ENCODE measurements at regions not wholly inside any gene's neighbourhood (a gene's known extent, or its start where the extent isn't known, plus 50 kb on each side); places are given as distances from the start of the nearest gene placed in this dataset.

DNA sequence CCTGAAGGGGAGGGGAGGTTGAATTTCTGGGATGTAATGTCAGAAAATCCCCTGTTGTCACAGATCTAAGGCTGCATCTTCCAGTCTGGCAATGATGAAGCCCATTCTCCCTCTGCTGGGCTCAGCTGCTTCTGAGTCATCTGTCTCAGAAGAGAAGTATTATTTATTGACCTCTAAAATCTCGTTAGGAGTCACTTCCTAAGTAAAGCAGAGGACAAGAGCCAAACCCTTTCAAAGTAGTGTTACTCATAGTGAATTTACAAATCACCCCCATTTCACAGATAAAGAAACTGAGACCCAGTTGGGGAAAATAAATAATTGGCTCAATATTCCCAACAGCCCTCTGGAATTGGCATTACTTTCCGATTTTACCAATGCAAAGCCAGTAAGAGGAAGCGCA is 167.3 kb upstream of the SKOR2 start:
- DNase-seq (ENCODE audit: low spot score), result no peak
- no peak for ATAC-seq

DNA sequence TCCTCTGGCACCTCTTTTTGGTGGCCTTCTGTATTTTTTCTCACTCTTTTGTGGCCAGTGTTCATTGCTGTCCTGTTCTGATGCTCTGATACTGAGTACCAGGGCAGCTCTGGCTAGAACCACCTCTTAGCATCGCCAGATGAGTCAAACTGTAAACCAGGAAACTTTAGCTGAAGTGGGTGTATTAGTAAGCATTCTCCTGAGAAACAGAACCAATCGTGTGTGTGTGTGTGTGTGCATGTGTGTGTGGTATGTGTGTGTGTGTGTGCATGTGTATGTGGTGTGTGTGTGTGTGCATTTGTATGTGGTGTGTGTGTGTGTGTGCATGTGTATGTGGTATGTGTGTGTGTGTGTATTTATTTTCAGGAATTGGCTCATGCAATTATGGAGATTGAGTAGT is 166.3 kb upstream of the SKOR2 start:
- no peak for DNase-seq (ENCODE audit: low spot score)
- no peak for ATAC-seq

DNA sequence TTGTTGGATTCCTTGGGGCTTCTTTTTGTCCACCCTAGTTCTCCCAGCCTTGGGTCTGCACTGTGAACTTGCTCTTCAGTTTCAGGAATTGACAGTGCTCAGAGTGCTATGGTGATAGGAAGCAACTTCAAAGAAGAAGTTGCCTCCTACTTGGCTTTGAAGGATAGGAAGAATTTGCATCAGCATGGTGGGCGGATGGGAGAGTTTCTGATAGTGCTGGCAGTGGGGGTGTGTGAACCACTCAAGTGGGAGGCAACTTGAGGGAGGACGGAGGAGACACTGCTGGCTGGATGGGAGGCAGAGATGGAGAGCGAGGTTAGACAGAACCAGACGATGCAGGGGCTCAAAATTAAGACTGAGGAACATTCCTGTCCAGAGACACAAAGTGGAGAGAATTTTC is 164.4 kb upstream of the SKOR2 start:
- DNase-seq (ENCODE audit: low spot score) (no peak), ATAC-seq (no peak)

DNA sequence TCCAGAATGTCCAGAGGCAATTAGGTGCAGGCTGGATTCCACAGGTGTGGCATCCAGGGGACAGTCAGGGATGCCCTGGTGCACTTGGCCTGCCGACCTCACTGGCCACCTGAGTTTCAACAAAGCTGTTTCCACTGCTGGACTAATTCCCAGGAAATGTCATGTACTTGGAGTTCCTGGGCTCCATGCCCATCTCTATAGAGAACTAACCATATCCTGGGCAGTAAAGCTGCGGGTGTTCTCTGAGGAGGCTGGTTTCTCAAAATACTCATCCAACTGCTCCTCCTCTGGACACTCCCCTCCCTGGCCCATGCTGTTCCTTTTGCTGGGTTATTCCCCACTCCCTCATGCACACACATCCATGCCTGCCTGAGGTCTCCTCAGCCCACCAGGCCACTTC is 161.9 kb upstream of the SKOR2 start:
- DNase-seq (ENCODE audit: low spot score) (no peak), ATAC-seq (peak; percentile 53)

DNA sequence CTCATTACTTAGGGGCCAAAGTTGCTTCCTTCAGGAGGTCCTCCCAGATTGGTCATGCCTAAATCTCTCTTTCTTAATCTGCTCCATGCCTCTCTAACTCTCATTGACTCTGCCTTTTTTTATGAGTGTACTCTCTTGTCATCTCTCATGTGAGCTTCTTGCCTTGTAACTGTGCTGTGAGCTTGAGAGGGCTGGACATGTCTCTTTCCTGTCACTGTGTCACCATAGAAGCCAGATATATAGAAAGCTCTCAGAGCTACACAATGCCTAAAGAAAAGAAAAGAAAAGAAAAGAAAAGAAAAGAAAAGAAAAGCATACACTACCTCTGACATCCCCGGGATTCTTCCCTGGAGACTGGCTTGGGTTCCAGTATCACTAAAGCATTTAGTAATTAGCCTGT is 161.5 kb upstream of the SKOR2 start:
- DNase-seq (ENCODE audit: low spot score) (no peak), ATAC-seq (no peak)

DNA sequence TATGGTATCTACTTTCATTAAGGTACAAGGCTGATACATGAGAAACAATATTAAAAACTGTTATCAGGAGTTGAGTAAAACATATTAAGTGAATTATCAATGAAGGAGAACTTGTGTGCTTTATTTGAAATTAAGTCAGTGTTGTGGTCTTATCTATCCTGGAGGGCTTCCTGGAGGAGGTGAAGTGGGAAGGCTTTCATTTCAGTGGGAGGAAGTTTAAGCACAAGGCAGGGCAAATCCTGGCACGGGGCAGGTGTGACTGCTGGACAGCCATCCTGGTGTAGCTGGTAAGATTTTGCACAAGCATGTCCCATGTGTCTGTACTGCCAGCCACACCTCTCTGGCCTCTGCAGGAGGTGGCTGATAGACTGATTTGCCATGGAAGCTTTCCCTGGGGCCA is 159.7 kb upstream of the SKOR2 start:
- DNase-seq (ENCODE audit: low spot score), result no peak
- no peak for ATAC-seq

DNA sequence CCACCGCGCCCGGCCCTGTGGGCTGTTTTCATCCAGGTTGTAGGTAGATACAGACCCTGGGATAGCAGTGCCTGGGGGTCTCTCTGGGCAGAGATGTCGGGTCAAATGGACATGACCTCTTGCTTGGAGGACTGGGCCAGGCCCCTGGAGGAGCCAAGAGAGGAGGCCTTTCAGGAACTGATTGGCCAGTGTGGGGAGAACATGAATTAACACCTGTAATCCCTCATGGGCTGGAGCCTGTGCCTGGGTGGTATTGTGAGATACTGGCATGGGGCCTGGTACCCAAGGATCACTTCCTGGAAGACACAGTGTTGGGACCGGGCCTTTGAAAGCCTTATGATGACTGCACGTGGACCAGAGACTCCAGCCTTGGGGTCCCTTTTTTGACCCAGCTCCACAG is 158.7 kb upstream of the SKOR2 start:
- DNase-seq (ENCODE audit: low spot score) (no peak), ATAC-seq (no peak)

DNA sequence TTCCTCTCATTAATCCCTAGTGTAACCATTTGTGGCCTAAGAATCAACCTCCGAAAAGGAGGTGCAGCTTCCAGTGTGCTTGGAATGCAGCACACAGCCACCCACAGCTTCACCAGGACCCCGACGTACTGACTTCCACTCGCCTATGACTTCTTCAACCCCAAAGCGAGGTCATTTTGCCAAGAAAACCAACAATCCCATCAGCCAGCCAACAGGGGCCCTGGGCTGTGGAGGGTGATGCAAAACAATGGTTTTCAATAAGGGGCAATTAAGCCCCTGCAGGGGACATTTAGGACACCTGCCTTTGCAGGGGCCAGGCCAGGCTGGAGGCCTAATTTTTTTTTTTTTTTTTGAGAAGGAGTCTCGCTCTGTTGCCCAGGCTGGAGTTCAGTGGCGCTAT is 158.1 kb upstream of the SKOR2 start:
- DNase-seq (ENCODE audit: low spot score), result no peak

DNA sequence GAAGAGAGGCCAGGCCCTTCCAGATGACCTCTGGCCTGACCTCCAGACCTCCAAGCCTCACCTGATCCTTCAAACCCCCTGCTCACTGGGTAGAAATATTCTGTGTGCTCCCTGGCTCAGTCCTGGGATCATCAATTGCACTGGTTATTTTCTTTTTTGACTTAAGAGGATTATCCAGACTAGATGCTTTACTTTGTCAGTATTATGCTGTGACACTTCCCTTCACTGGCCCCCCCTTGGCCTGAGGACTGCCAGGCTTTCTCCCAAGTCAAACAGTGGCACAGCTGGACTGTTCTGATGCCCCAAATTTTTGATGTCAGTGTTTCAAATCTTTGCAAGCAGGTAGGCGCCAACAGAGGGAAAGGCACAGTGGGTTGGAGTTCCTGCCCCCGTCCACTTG is 156.3 kb upstream of the SKOR2 start:
- no peak for ATAC-seq
- no peak for DNase-seq (ENCODE audit: low spot score)

More for the DNA sequence above, 158.1 kb upstream of the SKOR2 start:
- no peak for ATAC-seq

DNA sequence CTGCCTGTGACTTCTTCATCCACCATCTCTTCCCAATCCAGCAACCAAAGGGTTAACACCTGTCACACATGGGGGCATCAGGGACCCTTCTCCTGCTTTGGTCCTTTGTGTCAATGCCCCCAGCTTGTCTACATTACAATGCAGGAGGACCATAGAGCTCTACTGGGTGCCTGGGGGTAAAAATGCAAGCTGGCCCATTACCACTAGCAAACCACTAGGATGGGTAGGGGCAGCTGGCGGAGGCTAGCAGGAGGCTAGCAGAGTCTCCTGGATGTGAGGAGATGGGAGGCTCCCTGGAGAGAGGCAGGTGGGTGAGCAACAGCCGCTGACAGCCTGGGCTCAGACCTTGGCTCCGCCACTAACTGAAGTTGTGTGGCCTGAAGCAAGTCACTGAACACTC is 153.4 kb upstream of the SKOR2 start:
- no peak for DNase-seq (ENCODE audit: low spot score)
- no peak for ATAC-seq

DNA sequence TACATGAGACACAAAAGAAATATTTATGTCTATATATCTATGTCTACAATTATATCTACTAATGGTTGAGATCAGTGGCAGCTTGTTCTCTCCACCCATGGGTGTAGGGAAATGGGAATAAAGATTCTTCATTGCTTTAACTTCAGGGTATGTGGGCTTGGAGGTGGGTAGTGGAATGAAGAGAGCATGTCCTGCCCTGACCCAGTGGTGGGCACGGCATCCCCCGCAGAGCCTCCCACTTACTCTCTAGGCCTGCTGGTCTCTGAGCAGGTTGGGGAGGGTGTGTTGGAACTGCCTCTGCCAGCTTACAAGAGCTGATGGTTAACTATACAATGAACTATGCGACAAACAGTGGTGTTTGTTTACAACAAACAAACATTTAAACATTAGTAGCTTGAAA is 152.5 kb upstream of the SKOR2 start:
- DNase-seq (ENCODE audit: low spot score), result no peak
- ATAC-seq, result no peak

DNA sequence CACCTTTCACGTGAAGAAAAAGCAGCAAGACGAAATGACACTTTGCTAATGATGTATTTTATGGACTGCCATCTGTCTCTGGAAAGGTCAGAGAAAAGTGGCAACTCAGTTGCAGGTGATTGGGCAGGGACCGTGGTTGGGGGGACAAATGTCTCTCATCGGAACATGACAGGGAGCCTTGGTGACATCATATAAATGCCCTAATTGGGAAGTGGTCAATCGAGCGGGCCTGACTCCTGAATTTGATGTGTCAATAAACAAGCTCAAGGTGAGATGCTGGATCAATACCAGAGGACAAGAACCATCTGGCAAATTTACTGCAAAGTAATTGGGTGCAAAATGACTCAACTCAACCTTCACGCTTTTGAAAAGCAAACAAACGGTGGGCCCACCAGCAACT is 151.9 kb upstream of the SKOR2 start:
- DNase-seq (ENCODE audit: low spot score) (no peak), ATAC-seq (no peak)

DNA sequence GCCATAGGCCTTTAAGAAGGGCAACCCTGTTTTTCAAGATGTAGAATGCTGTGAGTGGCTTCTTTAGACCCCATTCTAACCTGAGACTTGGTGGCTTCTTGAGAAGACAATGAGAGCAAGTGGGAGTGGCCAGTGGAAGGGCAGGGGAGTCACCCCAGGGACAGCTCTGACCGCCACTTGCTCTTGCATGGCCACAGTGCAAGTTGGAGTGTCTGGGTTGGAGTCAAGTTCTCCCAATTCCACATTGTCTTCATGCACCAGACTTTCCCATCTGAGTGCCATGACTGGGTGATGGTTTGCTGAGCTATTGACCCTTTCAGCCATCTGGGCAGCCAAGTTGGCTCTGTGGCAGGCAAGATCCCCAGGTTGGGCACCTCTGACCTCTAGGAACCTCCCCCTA is 148.0 kb upstream of the SKOR2 start:
- ATAC-seq, result no peak
- DNase-seq (ENCODE audit: low spot score), result no peak

DNA sequence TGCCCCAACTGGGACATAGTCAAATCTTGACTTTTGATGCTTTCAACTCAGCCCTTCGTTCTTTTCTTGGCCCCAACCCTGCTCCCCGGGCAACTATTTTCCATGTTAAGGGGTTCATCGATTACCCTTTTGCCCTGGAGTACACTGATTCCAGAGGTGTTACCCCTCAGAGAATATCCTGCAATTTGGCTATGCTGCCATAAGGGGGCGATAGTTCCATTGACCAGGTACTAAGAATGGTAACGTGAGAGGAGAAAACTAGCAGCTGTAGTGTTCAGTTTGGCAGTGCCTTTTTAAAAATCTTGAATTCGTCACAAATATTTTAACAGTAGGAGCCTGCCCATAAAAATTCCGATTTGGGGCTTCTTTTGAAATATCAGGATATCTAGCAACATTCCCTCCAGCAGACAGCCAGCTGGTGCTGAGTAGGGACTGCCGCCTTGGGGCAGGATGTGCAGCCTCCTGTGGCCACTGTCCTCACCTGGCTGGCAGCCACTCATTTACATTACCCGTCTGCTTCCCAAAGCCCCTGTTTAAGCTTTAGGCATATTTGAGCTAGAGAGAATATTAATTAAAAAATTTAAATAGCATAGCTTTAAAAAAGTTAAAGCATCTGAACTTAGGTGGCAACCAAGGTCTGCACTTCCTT is 146.3 kb upstream of the SKOR2 start:
- DNase-seq (ENCODE audit: low spot score), result no peak
- no peak for ATAC-seq

DNA sequence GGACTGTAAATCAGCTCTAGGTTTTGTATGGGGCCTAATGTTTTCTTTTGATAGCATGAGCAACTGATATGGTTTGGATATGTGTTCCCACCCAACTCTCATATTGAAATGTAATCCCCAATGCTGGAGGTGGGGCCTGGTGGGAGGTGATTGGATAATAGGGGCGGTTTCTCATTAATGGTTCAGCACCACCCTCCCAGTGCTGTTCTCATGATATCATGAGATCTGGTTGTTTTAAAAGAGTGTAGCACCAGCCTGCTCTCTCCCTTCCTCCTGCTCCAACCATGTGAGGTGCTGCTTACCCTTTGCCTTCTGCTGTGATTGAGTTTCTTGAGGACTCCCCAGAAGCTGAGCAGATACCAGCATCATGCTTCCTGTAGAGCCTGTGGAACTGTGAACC is 140.2 kb upstream of the SKOR2 start:
- DNase-seq (ENCODE audit: low spot score) (no peak), ATAC-seq (no peak)

DNA sequence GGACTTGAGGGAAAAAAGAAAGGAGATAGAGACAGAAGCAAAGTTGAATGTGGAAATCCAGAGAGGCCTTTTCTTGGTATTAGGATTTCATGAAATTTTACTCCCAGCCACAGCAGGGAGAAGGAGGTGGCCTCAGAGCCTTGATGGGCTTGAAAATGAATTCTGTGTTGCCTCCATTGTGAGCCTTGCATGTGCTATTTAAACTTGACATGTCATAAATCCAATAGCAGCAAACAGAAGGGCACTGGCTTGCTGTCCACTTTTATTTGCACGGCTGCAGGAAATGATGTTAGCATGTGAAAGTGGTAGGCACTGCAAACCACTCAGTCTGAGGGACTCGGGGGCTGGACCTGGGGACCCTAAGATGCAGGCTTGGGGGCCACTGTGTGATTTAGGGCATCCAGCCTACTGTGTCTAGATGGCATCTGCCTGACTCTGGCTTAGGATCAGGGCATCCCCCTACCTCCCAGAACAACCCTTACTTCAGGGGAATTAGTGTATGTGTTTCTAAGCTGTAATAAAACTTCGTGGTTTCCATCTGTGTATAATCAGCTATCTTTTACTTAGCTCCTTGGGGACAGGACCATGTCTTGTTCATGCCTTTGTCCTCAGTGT is 139.1 kb upstream of the SKOR2 start:
- ATAC-seq, result no peak
- DNase-seq (ENCODE audit: low spot score), result no peak

DNA sequence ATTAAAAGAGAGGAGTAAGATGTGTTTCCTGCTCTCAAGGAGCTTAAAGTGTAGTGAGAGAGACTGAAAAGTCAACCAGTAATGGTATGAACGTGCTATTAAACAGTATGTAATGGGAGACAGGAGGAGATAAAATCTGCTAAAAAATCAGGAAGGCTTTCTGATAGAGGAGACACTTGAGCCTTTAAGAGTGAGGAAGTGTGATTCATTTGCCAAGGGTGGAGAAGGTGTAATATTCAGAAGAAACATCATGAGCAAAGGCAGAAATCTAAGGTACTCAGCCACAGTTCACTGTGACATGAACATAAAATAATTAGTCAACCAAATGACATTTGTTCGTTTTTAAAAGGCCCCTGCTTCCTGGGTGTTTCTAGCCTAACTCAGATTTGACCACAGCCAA is 137.8 kb upstream of the SKOR2 start:
- DNase-seq (ENCODE audit: low spot score), result no peak
- ATAC-seq, result no peak

DNA sequence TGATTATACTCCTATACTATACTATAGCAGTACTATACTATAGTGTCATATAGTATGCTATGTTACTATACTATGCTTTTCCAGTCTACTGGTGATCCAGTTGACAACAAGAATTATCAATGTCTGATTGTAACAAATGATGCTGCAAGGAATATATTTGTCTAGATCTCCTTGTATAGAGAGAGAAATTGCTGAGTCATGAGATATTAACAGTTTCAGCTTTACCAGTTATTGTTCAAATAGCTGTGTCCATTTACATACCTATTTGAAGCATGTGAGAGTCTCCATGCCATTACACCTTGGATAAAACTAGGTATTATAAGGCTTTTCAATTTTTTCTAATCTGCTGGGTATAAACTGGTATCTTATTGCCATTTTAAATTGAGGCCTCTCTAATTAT is 136.4 kb upstream of the SKOR2 start:
- ATAC-seq, result no peak

DNA sequence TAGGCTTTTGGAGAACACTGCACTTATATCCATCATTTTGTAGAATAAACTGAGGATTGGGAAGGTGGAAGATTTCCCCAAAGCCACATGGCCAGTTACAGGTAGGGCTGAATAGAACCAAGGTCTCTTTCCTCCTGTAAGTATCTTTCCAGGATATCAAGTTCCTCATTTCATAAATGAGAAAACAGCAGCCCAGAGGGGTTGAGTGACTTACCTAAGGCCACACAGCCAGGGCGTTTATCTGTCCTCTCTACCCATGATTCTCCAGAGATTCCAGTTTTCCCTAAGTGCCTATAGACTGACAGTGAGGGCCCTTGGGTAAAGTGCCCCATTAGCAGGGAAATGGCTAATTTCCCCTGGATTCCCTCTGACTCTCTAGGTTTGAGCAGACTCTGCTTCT is 132.3 kb upstream of the SKOR2 start:
- no peak for ATAC-seq

More for the DNA sequence above, 136.4 kb upstream of the SKOR2 start:
- DNase-seq (ENCODE audit: low spot score), result no peak

DNA sequence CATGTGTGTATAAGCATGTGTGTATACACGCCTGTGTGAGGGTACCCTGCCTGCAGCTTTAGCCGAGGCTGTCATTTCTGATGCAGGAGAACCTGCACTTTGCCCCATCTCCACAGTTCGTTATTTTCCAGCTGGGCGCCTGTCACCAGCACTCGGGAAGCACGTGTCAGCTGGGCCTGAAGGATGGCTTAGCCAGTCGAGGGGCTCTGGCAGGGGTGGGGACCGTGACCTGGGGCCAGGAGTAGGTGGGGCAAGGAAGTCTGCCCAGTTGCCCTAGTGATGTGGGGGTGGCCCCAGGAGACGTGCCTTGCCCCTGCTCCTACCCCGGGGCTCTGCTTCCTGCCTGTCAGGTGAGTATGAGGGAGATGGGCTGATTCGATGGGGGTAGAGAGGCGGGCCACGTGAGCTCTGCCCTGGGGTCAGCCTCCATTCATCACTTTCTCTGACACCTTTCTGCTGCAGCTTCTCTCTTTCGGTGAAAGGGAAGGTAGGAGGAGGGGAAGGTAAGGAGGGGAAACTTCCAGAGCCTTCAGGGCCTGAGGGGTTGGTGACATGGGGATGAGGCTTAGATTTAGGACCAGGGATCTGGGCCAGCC is 130.6 kb upstream of the SKOR2 start:
- ATAC-seq, result no peak
- no peak for DNase-seq (ENCODE audit: low spot score)

More for the DNA sequence above, 132.3 kb upstream of the SKOR2 start:
- DNase-seq (ENCODE audit: low spot score), result no peak

DNA sequence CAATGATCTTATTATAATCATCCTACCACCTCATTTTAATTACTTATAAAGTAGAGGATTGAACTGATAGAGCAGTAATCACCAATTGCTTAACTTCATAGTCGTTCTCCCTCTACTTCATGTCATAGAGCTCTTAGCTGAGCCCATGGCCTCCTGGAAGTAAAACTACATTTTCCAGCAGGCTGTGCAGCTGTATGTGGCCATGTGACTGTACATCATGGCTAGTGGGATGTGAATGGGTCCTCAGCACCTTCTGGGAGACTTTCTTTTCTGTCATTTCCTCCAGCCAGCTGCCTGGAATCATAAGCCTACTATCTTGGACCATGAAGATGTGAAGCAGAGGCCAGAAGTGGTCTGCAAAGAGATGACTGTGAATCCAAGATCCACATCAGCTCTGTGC is 128.7 kb upstream of the SKOR2 start:
- ATAC-seq, result no peak
- no peak for DNase-seq (ENCODE audit: low spot score)

DNA sequence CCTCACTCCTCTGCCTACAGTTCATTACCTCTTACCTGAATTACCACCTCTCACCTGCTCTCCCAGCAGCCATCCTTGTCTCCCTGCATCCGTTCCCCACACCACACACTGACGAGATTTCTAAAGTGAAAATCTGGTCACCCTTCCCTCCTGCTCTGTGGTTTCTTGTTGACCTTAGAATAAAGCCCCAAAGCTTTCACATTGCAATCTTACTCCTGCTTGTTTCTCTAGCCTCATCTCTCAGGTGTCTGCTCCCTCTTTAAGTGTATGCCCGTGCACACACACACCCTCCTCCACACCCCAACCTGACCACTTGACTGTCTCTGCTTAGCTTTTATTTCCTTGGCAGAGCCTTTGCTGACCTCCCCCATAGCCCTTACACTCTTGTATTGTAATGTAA is 122.0 kb upstream of the SKOR2 start:
- ATAC-seq (no peak), DNase-seq (ENCODE audit: low spot score) (no peak)

DNA sequence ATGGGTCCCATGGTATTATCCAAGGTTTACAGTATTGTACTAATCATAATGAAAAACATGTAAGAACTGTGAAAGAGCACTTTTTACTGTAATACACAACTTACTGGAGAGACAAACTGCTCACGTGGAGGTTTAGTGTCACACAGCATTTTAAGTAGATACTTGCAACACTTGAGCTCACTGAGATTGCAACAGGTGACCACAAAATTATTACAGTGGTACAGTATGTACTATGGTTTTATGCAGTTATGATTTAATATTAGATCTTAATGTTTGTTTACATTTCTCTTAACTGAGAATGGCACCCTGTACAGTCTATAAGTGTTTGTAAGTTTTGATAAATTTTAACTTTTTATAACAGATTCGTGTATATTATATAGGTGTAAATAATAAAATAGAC is 118.6 kb upstream of the SKOR2 start:
- no peak for DNase-seq (ENCODE audit: low spot score)
- ATAC-seq, result no peak

All from left lobe of liver (tissue), 2 donors.